ENCODE measurements at regions not wholly inside any gene's neighbourhood (a gene's known extent, or its start where the extent isn't known, plus 50 kb on each side); places are given as distances from the start of the nearest gene placed in this dataset.
"Not testable (repeated sequence)": the region's sequence is repeated elsewhere in the genome, so short reads cannot be mapped to it uniquely, and the experiment has no call there.

- H3K9me3 ChIP-seq, result no peaks in the 10 kb centered on the region
- H3K4me3 ChIP-seq, result no peak overlapping the region
- no peak for DNase-seq
- no peaks in the 10 kb centered on the region for H3K27me3 ChIP-seq
- no peaks in the 10 kb centered on the region for H3K36me3 ChIP-seq
These were observed 219.3 kb downstream of the RMST start for GRCh38 chr12:97681612-97682504.

- no peaks in the 10 kb centered on the region for H3K9me3 ChIP-seq
- no peak overlapping the region for H3K4me3 ChIP-seq
- DNase-seq, result no peak
- no peaks in the 10 kb centered on the region for H3K36me3 ChIP-seq
- no peaks in the 10 kb centered on the region for H3K27me3 ChIP-seq
These were observed 222.8 kb downstream of the RMST start for GRCh38 chr12:97685360-97685759.

- H3K9me3 ChIP-seq, result no peaks in the 10 kb centered on the region
- H3K27me3 ChIP-seq, result no peaks in the 10 kb centered on the region
- H3K36me3 ChIP-seq, result no peaks in the 10 kb centered on the region
- H3K4me3 ChIP-seq, result no peak overlapping the region
- DNase-seq, result no peak
These were observed 239.3 kb downstream of the RMST start for GRCh38 chr12:97701901-97702300.

GRCh38 chr12:97711392-97711791 is 248.8 kb downstream of the RMST start:
- DNase-seq, result no peak
- Histone ChIP-seq H3K27me3 (no peaks in the 10 kb centered on the region), H3K36me3 (no peaks in the 10 kb centered on the region), H3K9me3 (no peaks in the 10 kb centered on the region), H3K4me3 (no peak overlapping the region)

GRCh38 chr12:97713270-97713669 is 250.7 kb downstream of the RMST start:
- DNase-seq, result no peak
- Histone ChIP-seq H3K36me3 (no peaks in the 10 kb centered on the region), H3K9me3 (no peaks in the 10 kb centered on the region), H3K4me3 (no peak overlapping the region), H3K27me3 (no peaks in the 10 kb centered on the region)

- DNase-seq, result no peak
- no peaks in the 10 kb centered on the region for H3K36me3 ChIP-seq
- no peaks in the 10 kb centered on the region for H3K27me3 ChIP-seq
- no peaks in the 10 kb centered on the region for H3K9me3 ChIP-seq
- H3K4me3 ChIP-seq, result no peak overlapping the region
These were observed 251.5 kb downstream of the RMST start for GRCh38 chr12:97714107-97714563.

GRCh38 chr12:97716356-97716755 is 253.8 kb downstream of the RMST start:
- no peak for DNase-seq

GRCh38 chr12:97723801-97724200 is 261.2 kb downstream of the RMST start:
- DNase-seq, H3K4me3 ChIP-seq, H3K36me3 ChIP-seq, H3K9me3 ChIP-seq, H3K27me3 ChIP-seq: not testable (repeated sequence)

More at GRCh38 chr12:97716356-97716755, 253.8 kb downstream of the RMST start:
- Histone ChIP-seq H3K9me3 (no peaks in the 10 kb centered on the region), H3K4me3 (no peak overlapping the region), H3K36me3 (no peaks in the 10 kb centered on the region), H3K27me3 (no peaks in the 10 kb centered on the region)

GRCh38 chr12:97745406-97746101 is 282.9 kb downstream of the RMST start:
- no peak for DNase-seq
- Histone ChIP-seq H3K4me3 (no peak overlapping the region), H3K9me3 (no peaks in the 10 kb centered on the region), H3K27me3 (no peaks in the 10 kb centered on the region), H3K36me3 (no peaks in the 10 kb centered on the region)

GRCh38 chr12:97748298-97748697 is 285.7 kb downstream of the RMST start:
- no peak overlapping the region for H3K4me3 ChIP-seq
- H3K9me3 ChIP-seq, result no peaks in the 10 kb centered on the region
- DNase-seq, result no peak
- no peaks in the 10 kb centered on the region for H3K27me3 ChIP-seq
- no peaks in the 10 kb centered on the region for H3K36me3 ChIP-seq

- Histone ChIP-seq H3K4me3 (no peak overlapping the region), H3K27me3 (no peaks in the 10 kb centered on the region), H3K9me3 (no peaks in the 10 kb centered on the region), H3K36me3 (no peaks in the 10 kb centered on the region)
- no peak for DNase-seq
These were observed 289.1 kb downstream of the RMST start for GRCh38 chr12:97751704-97752103.

GRCh38 chr12:97752129-97752528 is 289.5 kb downstream of the RMST start:
- no peaks in the 10 kb centered on the region for H3K36me3 ChIP-seq
- DNase-seq, result no peak
- no peak overlapping the region for H3K4me3 ChIP-seq
- no peaks in the 10 kb centered on the region for H3K9me3 ChIP-seq
- H3K27me3 ChIP-seq, result no peaks in the 10 kb centered on the region

GRCh38 chr12:97753332-97753731 is 290.7 kb downstream of the RMST start:
- DNase-seq, result no peak

GRCh38 chr12:97754306-97754705 is 291.7 kb downstream of the RMST start:
- Histone ChIP-seq H3K9me3 (no peaks in the 10 kb centered on the region), H3K36me3 (no peaks in the 10 kb centered on the region), H3K4me3 (no peak overlapping the region), H3K27me3 (no peaks in the 10 kb centered on the region)
- DNase-seq, result no peak

More at GRCh38 chr12:97753332-97753731, 290.7 kb downstream of the RMST start:
- H3K36me3 ChIP-seq, result no peaks in the 10 kb centered on the region
- no peaks in the 10 kb centered on the region for H3K9me3 ChIP-seq
- H3K4me3 ChIP-seq, result no peak overlapping the region
- no peaks in the 10 kb centered on the region for H3K27me3 ChIP-seq

GRCh38 chr12:97756066-97756666 is 293.6 kb downstream of the RMST start:
- Histone ChIP-seq H3K36me3 (no peaks in the 10 kb centered on the region), H3K9me3 (no peaks in the 10 kb centered on the region), H3K4me3 (no peak overlapping the region), H3K27me3 (no peaks in the 10 kb centered on the region)
- DNase-seq, result no peak

GRCh38 chr12:97756741-97757140 is 294.1 kb downstream of the RMST start:
- Histone ChIP-seq H3K36me3 (no peaks in the 10 kb centered on the region), H3K27me3 (no peaks in the 10 kb centered on the region), H3K9me3 (no peaks in the 10 kb centered on the region), H3K4me3 (no peak overlapping the region)
- no peak for DNase-seq

- no peak for DNase-seq
- Histone ChIP-seq H3K36me3 (no peaks in the 10 kb centered on the region), H3K9me3 (no peaks in the 10 kb centered on the region), H3K4me3 (no peak overlapping the region), H3K27me3 (no peaks in the 10 kb centered on the region)
These were observed 295.0 kb downstream of the RMST start for GRCh38 chr12:97757481-97758193.
